HG02588 (cell line): ENCODE measurements at regions not wholly inside any gene's neighbourhood (a gene's known extent, or its start where the extent isn't known, plus 50 kb on each side); places are given as distances from the start of the nearest gene placed in this dataset.

Source experiments
- ATAC-seq: cut with Tn5 transposase; IDR thresholded peaks from one replicate; pipeline ENCODE4 v1.9.1; 2021; ENCODE audit warnings: mild to moderate bottlenecking, moderate library complexity; ENCODE audit not compliant: unreplicated experiment

GRCh38 chr13:74005320-74006157, 128.7 kb downstream of the KLF12 start:
- ATAC-seq: no peak

DNA sequence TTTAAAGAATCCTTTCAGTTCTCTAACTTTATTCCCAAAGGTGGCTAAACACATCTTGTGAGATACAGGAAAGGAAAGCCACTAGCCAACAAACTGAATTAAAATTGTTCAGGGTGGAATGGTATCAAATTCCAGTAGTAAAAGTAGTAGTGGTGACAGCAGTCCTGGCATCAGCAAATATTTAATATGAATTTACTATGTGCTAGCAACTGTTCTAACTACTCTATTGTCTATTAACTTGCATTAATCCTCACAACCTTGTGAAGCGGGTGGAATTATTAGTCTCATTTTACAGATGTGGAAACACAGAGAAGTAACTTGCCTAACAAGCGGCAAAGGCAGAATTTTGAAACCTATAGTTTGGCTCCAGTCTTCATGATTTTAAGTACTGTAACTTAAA, 130.1 kb downstream of the KLF12 start:
- ATAC-seq: no peak

- no peak for ATAC-seq
These were observed 130.8 kb downstream of the KLF12 start for GRCh38 chr13:74003374-74003773.

GRCh38 chr13:74000876-74001275, 133.3 kb downstream of the KLF12 start:
- ATAC-seq: no peak

- peak; percentile 76 for ATAC-seq
These were observed 135.6 kb downstream of the KLF12 start for GRCh38 chr13:73998631-73999030.

DNA sequence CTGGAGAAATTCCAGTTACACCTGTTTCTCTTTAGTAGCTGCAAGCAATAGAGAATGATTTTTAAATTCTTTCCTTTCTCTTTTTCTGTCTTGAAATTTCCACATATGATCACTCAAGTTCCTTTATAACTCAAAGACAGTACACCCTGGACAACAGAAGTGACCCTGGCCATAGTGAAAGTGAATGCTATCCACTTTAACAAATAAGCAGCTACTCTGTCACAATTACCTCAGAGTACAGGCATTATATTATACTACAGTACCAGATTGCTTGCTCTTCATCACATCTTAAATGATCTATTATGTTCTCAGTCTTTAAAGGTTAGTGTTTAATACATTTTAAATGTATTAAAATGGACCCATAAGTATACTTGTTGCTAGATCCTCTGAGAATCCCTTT, 136.2 kb downstream of the KLF12 start:
- ATAC-seq: no peak

GRCh38 chr13:73996569-73996968, 137.6 kb downstream of the KLF12 start:
- ATAC-seq: no peak

GRCh38 chr13:73995736-73996135, 138.5 kb downstream of the KLF12 start:
- ATAC-seq: no peak

DNA sequence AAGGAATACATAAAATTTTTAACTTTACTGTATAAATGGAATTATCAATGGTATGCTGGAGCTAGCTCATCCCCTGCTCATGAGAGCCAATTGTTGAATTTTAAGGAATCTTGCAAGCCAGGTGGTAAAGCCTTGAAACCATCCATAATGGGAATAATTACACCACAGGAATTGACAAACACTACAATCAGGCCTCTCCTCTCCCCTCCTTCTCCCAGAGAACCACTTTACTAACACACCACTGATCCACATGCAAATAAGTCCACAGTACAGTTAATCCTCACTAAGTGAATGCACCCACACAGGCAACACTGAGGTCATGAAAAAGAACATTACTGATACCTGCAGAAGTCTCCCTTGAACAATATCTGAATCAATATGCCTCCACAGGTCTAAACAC, 140.5 kb downstream of the KLF12 start:
- no peak for ATAC-seq

- ATAC-seq: no peak
These were observed 142.3 kb downstream of the KLF12 start for GRCh38 chr13:73991884-73992283.

DNA sequence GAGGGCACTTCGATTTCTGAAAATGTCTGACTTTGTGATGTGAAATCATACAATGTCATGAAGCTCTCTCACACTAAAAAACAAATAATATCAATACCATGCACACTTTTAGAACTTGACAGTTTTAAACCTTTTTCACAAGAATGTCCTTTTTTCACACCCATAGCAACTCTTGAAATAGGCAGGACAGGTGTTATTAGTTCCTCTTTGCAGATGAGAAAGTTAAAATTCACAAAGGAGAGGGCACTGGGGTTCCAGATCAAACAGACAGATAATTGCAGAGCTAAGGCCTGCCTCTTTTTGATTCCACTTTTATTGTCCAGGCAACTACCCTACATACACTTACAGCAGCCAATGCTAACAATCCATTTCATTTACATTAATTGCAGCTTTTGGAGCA, 142.8 kb downstream of the KLF12 start:
- ATAC-seq: no peak

- ATAC-seq: no peak
These were observed 144.9 kb downstream of the KLF12 start for GRCh38 chr13:73989244-73989843.

DNA sequence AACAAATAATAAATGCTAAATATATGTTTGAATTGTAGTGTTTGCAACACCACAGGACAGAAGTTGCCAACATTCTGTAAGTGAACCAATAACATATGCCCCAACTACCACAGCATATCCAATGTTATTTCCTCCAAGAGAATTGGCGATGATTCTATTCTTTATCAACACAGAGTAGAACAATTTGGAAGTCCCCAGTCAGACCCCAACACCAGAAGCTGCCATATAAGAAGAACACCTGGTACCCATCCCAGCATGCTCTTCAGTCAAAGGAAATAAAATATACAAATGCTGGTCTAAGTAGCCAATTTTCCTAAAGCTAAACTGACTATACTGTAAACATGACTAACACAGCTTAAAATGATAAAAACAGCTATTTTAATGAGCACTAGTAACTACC, 145.7 kb downstream of the KLF12 start:
- no peak for ATAC-seq

GRCh38 chr13:73987618-73988017, 146.6 kb downstream of the KLF12 start:
- no peak for ATAC-seq

- no peak for ATAC-seq
These were observed 148.4 kb downstream of the KLF12 start for GRCh38 chr13:73985783-73986182.

GRCh38 chr13:73984949-73985691, 149.1 kb downstream of the KLF12 start:
- no peak for ATAC-seq

DNA sequence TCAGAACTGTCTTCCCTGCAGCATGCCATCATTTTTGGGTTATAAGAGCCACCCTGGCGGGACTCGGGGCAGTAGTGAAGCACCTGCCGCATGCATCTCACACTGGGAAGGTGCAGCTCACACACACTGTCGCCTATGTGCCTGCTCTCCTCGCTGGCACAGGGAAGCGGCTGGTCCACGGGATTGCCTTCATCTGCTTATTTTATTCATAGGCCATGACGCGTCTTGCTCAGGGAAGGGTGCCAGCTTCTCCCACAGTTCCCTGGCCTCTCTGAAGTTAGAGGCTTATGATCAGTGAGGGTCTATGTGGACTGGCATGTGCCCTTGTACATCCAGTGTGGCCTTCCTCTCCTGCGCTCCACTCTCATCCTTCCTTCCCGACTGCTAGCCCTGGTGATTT, 150.0 kb downstream of the KLF12 start:
- ATAC-seq: no peak

DNA sequence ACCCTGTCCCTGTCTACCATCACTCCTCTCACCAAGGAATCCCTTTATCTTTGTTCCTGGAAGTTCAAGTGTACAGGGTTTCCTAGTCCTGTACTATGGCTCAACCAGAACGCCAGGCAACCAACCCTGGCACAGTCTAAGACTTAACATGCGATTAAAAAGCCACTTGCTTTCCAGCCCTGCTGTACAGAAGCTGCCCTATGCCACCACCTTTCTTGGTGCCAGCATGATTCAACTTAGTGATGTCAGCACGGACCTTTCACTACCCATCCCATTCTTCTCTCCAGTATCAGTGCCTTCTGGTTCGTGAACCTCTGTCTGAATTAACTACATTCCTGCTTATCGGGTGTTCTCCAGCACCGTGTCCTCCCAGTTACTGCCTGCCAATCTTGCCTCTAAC, 151.1 kb downstream of the KLF12 start:
- ATAC-seq: no peak

- no peak for ATAC-seq
These were observed 152.6 kb downstream of the KLF12 start for GRCh38 chr13:73981595-73981994.

DNA sequence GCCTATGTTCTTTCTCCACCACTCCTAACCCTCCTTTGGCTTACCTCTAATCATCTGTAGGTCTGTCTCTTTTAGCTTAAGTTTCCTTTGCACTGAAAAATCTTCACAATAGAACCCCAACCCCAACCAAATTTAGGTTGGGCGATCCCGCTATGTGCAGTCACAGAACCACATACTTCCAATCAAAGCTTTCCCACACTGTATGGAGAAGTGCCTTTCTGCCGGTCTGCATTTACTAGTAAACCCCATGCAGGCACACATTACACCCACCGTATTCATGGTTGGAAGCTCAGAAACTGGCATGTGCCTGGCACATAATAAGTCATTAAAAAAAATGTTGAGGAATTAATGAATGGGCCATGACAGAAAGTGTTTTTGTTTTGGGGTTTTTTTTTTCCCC, 158.4 kb downstream of the KLF12 start:
- no peak for ATAC-seq

GRCh38 chr13:73974051-73974450, 160.2 kb downstream of the KLF12 start:
- no peak for ATAC-seq

DNA sequence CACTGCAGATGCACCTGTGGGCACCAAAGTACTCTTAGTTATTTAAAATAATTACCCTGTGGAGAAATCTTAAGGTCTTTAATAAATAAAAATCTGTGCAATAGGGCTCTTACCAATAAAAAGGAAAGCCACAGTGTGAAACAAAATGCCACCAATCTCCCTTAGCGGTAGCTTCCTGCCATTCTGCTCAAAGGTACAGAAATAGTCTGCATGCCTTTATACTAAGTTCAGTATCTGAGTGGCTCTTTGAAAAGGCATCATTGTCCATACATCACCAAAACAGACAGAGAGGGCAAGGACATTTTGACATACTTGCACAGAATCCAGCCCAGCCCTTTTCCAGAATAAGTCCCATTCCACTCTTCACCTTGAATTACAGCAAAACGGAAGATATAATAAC, 161.0 kb downstream of the KLF12 start:
- ATAC-seq: no peak
